GM06990 (cell line): ENCODE measurements at regions not wholly inside any gene's neighbourhood (a gene's known extent, or its start where the extent isn't known, plus 50 kb on each side); places are given as distances from the start of the nearest gene placed in this dataset.

Experiments used
- DNase-seq: peaks from one replicate; pipeline ENCODE4 v3.0.0-alpha.2; 2011; ENCODE audit not compliant: insufficient read length; ENCODE audit errors: extremely low read depth
- H3K27me3 ChIP-seq: replicated peaks from 2 replicates; pipeline ENCODE4 v1.6.0; 2011; ENCODE audit warnings: low read length; ENCODE audit not compliant: control insufficient read depth, insufficient read depth
- H3K36me3 ChIP-seq: 2 replicates; pipeline ENCODE4 v1.5.1; 2011; ENCODE audit warnings: low read length; ENCODE audit not compliant: control insufficient read depth, insufficient read depth
- H3K4me3 ChIP-seq: replicated peaks from 2 replicates; pipeline ENCODE4 v1.5.1; 2011; ENCODE audit warnings: low read depth, mild to moderate bottlenecking, control low read depth, low read length
- CTCF ChIP-seq: IDR thresholded peaks from 2 replicates; pipeline ENCODE4 v1.5.1; 2011; ENCODE audit warnings: low read length, control low read depth, mild to moderate bottlenecking, inconsistent platforms; ENCODE audit not compliant: insufficient read depth, poor library complexity, severe bottlenecking

DNA sequence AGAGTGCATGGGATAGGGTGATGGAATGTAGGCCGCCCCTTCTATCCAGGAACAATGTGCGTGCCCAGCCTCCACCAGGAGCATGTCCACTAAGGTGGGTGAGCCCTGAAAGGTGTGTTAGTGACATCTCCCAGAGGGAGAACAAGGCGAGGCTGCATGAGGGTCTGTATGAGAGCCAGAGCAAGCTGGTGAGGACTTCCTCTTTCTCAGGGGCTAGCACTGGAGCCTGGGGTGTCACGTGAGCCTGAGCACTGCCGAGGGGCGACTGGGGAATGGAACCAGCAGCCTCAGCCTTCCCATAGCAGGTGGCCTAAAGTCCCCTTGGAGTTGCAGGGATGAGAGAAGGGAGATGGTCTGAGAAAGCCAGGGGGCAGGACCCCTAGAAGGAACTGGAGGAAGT is 156.3 kb upstream of the COBL start:
- Histone ChIP-seq H3K4me3 (no peak overlapping the region), H3K27me3 (no peaks in the 10 kb centered on the region), H3K36me3 (no peaks in the 10 kb centered on the region)
- TF ChIP-seq CTCF: no peak
- no peak for DNase-seq

DNA sequence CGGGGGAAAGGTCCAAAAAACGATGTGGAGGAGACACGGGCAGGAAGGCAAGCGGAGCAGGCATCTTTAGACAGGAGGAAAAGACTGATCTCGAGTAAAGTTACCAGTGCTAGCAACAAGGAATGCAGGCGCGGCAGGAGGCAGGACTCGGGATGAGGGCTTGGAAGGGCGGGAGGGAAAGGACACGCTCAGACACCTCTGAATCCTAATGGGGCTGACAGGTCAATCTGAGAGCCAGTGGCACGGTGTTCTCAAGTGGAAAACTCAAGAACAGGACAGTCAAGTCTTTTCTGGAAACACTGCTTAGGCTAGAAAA is 155.3 kb upstream of the COBL start:
- no peaks in the 10 kb centered on the region for H3K27me3 ChIP-seq
- no peak overlapping the region for H3K4me3 ChIP-seq
- H3K36me3 ChIP-seq: no peaks in the 10 kb centered on the region
- no peak for TF ChIP-seq CTCF
- no peak for DNase-seq

DNA sequence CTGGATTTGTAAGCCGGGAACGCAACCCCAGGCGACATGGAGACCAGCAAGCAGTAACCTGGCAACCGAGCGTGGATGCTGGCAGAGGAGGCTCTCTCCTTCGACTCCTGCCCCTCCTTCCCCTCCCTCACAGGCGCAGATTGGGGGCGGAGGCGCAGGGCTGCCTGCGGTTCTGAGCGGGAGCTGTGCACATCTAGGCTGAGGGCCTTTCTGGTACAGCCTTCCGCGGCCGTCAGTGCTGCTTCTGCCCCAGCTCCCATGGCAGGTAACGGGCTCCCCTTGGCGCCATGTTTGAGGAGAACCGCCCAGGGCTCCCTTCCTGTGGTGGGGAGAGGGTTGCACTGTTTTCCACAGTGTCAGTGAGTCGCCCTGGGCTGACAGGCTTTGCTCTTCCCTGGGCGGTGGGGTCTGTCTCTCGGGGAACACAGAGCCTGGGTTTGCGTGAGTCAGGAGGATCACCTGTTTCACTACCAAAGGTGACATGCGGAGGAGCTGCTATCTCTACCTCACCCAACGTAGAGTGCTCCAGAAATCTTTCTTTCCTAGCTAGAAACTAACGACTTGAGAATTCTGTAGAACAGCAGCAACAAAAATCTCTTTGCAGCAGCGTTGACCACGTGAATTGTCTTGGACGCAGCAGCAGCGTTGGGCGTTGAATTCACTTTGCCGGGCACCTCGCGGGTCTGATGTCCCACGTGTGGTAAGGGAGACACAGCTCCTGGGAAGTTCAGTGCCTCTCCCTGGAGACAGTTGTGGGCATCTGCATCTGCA is 154.8 kb upstream of the COBL start:
- no peak for TF ChIP-seq CTCF
- Histone ChIP-seq H3K27me3 (no peaks in the 10 kb centered on the region), H3K4me3 (no peak overlapping the region), H3K36me3 (no peaks in the 10 kb centered on the region)
- no peak for DNase-seq

GRCh38 chr7:51467384-51468017 is 150.9 kb upstream of the COBL start:
- no peak for TF ChIP-seq CTCF
- H3K36me3 ChIP-seq: no peaks in the 10 kb centered on the region
- H3K4me3 ChIP-seq: no peak overlapping the region
- no peaks in the 10 kb centered on the region for H3K27me3 ChIP-seq
- no peak for DNase-seq

DNA sequence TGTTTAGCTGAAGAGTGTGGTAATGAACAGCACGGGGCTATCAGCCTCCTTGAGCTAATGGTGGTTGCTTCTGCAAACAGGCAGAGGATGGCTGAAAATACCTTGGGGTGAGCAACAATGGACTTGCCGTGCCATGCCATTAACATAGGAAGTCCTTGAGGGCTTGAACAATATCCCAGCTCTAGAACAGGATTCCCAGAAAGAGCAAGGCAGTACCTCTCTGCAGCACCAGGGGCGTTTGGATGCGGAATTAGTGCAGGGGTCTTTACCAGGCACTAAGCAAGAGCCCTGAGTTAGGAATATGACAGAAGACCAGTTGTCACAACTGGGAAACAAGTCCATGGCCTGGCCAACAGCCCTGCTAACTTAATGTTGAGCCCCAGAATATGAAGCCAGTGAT is 143.2 kb upstream of the COBL start:
- TF ChIP-seq CTCF: no peak
- Histone ChIP-seq H3K4me3 (no peak overlapping the region), H3K27me3 (no peaks in the 10 kb centered on the region), H3K36me3 (no peaks in the 10 kb centered on the region)
- DNase-seq: no peak

GRCh38 chr7:51458693-51459092 is 142.1 kb upstream of the COBL start:
- Histone ChIP-seq H3K27me3 (no peaks in the 10 kb centered on the region), H3K4me3 (no peak overlapping the region), H3K36me3 (no peaks in the 10 kb centered on the region)
- TF ChIP-seq CTCF: no peak
- DNase-seq: no peak
